ENCODE measurements at regions not wholly inside any gene's neighbourhood (a gene's known extent, or its start where the extent isn't known, plus 50 kb on each side); places are given as distances from the start of the nearest gene placed in this dataset.

- TF ChIP-seq POLR2AphosphoS5 (IDR thresholded peaks at IDR 0.05; ENCODE audit: low read depth, low read length): no peak
- no peak for TF ChIP-seq YY1 (IDR thresholded peaks at IDR 0.05; ENCODE audit: extremely low read depth, insufficient replicate concordance, low read depth, low read length)
- TF ChIP-seq CTCF (IDR thresholded peaks at IDR 0.05 in 2 of 3, conservative IDR thresholded peaks at IDR 0.05 in 1 of 3; ENCODE audit: borderline replicate concordance in 1 of 3, insufficient read depth in 1 of 3, low read depth in 2 of 3, low read length in 2 of 3): no peak
- TF ChIP-seq EZH2 (IDR thresholded peaks at IDR 0.05): no peak
- TF ChIP-seq POLR2A (IDR thresholded peaks at IDR 0.05; ENCODE audit: borderline replicate concordance, extremely low read depth, insufficient read depth, insufficient read length): no peak
Measured at GRCh38 chr4:188263321-188263720, 124.1 kb downstream of the TRIML1 start.
